ENCODE measurements at regions not wholly inside any gene's neighbourhood (a gene's known extent, or its start where the extent isn't known, plus 50 kb on each side); places are given as distances from the start of the nearest gene placed in this dataset.

GRCh38 chr13:105984236-105984635 lies 551.2 kb downstream of the EFNB2 start:
- Histone ChIP-seq H3K36me3 (no peaks in the 10 kb centered on the region), H3K9me3 (no peaks in the 10 kb centered on the region), H3K27me3 (no peaks in the 10 kb centered on the region), H3K4me1 (no peaks in the 10 kb centered on the region), H3K27ac (no peak overlapping the region), H3K4me3 (no peak overlapping the region)
- no peak for TF ChIP-seq POLR2A (IDR thresholded peaks at IDR 0.05)
- no peak for TF ChIP-seq POLR2AphosphoS5 (IDR thresholded peaks at IDR 0.05)
- no peak for TF ChIP-seq CTCF (IDR thresholded peaks at IDR 0.05)
- no peak for DNase-seq (ENCODE audit: low spot score in 2 of 2)
- intact Hi-C loops (cut with DNase I; ENCODE audit: low total_unique reads) = no loop called here

- intact Hi-C loops (cut with DNase I; ENCODE audit: low total_unique reads) = no loop called here
- no peaks in the 10 kb centered on the region for H3K27me3 ChIP-seq
These were observed 553.1 kb downstream of the EFNB2 start for GRCh38 chr13:105982219-105982930.

GRCh38 chr13:105979131-105980011 lies 556.1 kb downstream of the EFNB2 start:
- TF ChIP-seq CTCF (IDR thresholded peaks at IDR 0.05) (no peak), POLR2A (IDR thresholded peaks at IDR 0.05) (no peak), POLR2AphosphoS5 (IDR thresholded peaks at IDR 0.05) (no peak)
- H3K36me3 ChIP-seq = no peaks in the 10 kb centered on the region
- H3K4me1 ChIP-seq = no peaks in the 10 kb centered on the region
- H3K27me3 ChIP-seq = no peaks in the 10 kb centered on the region
- no peak overlapping the region for H3K4me3 ChIP-seq
- H3K27ac ChIP-seq = no peak overlapping the region
- intact Hi-C loops (cut with DNase I; ENCODE audit: low total_unique reads) = no loop called here
- no peaks in the 10 kb centered on the region for H3K9me3 ChIP-seq
- no peak for DNase-seq (ENCODE audit: low spot score in 2 of 2)

More at GRCh38 chr13:105982219-105982930, 553.1 kb downstream of the EFNB2 start:
- H3K9me3 ChIP-seq = no peaks in the 10 kb centered on the region
- TF ChIP-seq CTCF (IDR thresholded peaks at IDR 0.05) (no peak), POLR2AphosphoS5 (IDR thresholded peaks at IDR 0.05) (no peak), POLR2A (IDR thresholded peaks at IDR 0.05) (no peak)
- no peak overlapping the region for H3K27ac ChIP-seq
- no peak overlapping the region for H3K4me3 ChIP-seq
- no peaks in the 10 kb centered on the region for H3K4me1 ChIP-seq
- no peak for DNase-seq (ENCODE audit: low spot score in 2 of 2)
- H3K36me3 ChIP-seq = no peaks in the 10 kb centered on the region

GRCh38 chr13:105974380-105974779 lies 561.1 kb downstream of the EFNB2 start:
- Histone ChIP-seq H3K27me3 (no peaks in the 10 kb centered on the region), H3K9me3 (no peaks in the 10 kb centered on the region), H3K27ac (no peak overlapping the region), H3K36me3 (no peaks in the 10 kb centered on the region), H3K4me1 (no peaks in the 10 kb centered on the region), H3K4me3 (no peak overlapping the region)
- intact Hi-C loops (cut with DNase I; ENCODE audit: low total_unique reads) = no loop called here
- no peak for DNase-seq (ENCODE audit: low spot score in 2 of 2)
- no peak for TF ChIP-seq POLR2AphosphoS5 (IDR thresholded peaks at IDR 0.05)
- TF ChIP-seq CTCF (IDR thresholded peaks at IDR 0.05) = no peak
- no peak for TF ChIP-seq POLR2A (IDR thresholded peaks at IDR 0.05)

Measured in breast epithelium (tissue), 4 donors.